Gastroesophageal sphincter (tissue), 3 donors: ENCODE measurements at regions not wholly inside any gene's neighbourhood (a gene's known extent, or its start where the extent isn't known, plus 50 kb on each side); places are given as distances from the start of the nearest gene placed in this dataset.

Experiments used
- EP300 ChIP-seq: sonication (generic); formaldehyde crosslinking; IDR thresholded peaks from one replicate; pipeline ENCODE4 v1.6.1; 2017; ENCODE audit warnings: antibody characterized with exemption, mild to moderate bottlenecking
- POLR2A ChIP-seq, 2 donors: fragments of 450-650 bp; IDR thresholded peaks; one replicate each; pipeline ENCODE4 v1.6.1; 2017; ENCODE audit warnings: antibody characterized with exemption in 2 of 2, mild to moderate bottlenecking in 2 of 2, moderate library complexity in 1 of 2
- POLR2AphosphoS5 ChIP-seq: sonication (generic); formaldehyde crosslinking; IDR thresholded peaks from one replicate; pipeline ENCODE4 v1.6.1; 2017; ENCODE audit warnings: antibody characterized with exemption
- TF ChIP-seq, protein P1 (sequence below), 4 experiments: fragments of 200-600 bp in 2 of 4; fragments of 450-650 bp in 2 of 4; sonication (generic) in 1 of 4; IDR thresholded peaks; one replicate each; pipeline ENCODE4 v1.5.1; 2017 to 2019; ENCODE audit warnings: antibody characterized with exemption in 4 of 4, mild to moderate bottlenecking in 2 of 4, moderate library complexity in 2 of 4

DNA sequence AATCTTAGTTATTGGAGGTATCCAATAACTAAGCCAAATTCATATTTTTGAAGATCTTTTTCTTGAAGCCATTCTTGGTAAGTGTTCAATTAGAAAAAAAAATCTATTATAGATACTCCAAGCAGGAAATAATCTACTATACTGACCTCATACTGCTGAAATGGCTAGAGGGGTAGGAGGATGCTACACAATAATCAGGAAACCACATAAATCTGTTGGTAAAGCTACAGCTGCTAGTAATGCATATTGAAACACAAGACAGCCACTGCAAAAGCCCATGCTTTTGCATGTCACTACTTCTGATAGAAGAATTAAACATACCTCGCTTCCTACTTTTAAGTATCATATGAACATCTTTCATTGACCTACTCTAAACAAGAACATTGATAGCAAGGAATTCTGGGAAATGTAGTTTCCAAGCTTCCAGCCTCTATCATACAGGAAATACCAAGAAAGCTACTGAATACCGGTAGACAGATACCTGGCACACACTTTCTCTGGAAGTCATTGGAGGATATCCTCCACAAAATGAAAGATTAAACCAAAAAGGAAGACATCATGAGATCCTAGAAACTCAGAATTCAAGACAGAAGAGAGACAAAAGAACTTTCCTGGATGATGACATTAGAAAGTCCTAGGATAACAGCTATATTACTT is 103.0 kb upstream of the VAV3 start:
- TF ChIP-seq, protein P1, sequence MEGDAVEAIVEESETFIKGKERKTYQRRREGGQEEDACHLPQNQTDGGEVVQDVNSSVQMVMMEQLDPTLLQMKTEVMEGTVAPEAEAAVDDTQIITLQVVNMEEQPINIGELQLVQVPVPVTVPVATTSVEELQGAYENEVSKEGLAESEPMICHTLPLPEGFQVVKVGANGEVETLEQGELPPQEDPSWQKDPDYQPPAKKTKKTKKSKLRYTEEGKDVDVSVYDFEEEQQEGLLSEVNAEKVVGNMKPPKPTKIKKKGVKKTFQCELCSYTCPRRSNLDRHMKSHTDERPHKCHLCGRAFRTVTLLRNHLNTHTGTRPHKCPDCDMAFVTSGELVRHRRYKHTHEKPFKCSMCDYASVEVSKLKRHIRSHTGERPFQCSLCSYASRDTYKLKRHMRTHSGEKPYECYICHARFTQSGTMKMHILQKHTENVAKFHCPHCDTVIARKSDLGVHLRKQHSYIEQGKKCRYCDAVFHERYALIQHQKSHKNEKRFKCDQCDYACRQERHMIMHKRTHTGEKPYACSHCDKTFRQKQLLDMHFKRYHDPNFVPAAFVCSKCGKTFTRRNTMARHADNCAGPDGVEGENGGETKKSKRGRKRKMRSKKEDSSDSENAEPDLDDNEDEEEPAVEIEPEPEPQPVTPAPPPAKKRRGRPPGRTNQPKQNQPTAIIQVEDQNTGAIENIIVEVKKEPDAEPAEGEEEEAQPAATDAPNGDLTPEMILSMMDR (IDR thresholded peaks at IDR 0.05): no peak
- TF ChIP-seq POLR2A (IDR thresholded peaks at IDR 0.05) (no peak), EP300 (no peak), POLR2AphosphoS5 (no peak)
